ENCODE measurements at regions not wholly inside any gene's neighbourhood (a gene's known extent, or its start where the extent isn't known, plus 50 kb on each side); places are given as distances from the start of the nearest gene placed in this dataset.

DNA sequence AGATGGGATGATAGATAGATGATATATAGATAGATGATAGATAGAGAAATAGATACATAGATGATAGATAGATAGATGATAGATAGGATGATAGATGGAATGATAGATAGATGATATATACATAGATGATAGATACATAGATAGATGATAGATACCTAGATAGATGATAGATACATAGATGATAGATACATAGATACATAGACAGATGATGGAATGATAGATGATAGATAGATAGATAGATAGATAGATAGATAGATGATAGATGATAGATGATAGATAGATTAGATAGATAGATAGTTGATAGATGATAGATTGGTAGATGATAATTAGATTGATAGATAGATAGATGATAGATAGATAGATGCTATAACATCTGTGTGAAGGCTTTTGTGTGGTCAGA is 201.7 kb upstream of the RAB4A start:
- no peak for FAIRE-seq

DNA sequence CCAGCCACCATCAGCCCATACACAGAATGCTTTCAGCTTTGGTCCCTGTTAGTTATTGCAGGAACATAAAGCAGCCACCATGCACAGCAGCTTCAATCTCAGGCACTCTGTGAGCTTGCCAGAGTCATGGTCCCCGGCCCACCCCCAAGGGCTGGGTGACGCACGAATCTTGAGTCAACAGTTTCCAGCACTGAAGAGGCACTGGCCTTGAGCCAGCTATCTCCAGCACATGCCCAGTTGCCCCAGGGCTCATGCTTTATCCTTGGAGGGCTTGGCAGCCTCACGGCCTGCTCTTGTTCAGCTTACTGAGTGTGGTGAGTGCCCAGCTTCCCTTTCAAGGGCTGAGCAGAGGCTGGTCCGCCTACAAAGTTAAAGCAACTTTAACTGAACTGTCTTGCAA is 200.7 kb upstream of the RAB4A start:
- FAIRE-seq, result no peak

DNA sequence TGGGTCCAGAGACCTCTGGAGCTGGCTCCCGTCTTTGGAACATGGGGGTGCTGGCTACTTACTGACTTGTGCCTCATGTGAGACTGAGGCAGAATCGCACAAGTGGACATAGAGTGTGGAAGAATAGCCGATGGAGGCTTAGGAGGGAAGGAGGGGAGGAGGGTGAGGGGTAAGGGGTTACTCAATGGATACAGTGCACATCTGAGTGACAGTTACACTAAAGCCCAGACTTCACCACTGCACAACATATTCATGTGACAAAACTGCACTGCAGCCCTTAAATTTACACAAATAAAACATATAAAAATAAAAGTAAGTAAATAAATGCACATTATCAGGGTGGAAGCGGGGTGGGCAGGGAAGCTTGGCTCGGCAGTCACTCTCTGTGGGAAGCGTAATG is 197.7 kb upstream of the RAB4A start:
- no peak for FAIRE-seq

DNA sequence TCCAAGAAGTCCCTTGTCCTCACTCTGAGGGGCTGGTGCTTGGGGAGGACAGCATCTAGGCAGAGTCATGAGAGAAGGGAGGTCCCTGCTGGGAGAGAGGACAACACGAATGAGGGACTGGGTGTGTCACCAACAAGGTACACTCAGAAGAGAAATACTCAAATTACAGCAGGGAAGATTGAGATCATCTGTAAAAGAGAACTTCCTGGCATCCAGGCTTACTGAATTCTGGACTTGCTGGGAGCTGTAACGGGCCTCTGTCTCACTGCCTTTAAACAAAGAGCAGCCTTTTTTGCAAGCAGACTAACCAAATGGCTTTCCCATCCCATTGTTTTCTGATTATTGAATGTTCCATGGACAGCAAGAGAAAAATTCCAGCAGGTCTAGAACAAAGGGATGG is 195.7 kb upstream of the RAB4A start:
- no peak for FAIRE-seq

DNA sequence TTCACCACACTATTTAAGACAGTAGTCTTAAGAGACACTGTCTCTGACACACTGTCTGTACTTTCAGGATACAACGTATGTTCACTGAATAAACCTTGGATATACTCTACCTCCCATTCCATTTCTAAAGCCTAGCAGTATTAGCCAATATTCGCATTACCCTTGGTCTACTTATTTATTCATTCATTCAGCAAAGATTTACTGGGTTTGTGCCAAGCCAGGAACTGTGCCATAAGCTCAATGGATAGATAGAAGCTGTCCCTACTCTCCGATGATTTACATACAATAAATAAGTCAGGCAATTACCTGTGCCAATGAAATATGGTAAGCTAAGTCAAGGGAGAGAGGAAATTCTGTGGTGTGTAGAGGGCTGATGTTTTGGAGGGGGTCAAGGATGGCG is 195.2 kb upstream of the RAB4A start:
- no peak for FAIRE-seq

DNA sequence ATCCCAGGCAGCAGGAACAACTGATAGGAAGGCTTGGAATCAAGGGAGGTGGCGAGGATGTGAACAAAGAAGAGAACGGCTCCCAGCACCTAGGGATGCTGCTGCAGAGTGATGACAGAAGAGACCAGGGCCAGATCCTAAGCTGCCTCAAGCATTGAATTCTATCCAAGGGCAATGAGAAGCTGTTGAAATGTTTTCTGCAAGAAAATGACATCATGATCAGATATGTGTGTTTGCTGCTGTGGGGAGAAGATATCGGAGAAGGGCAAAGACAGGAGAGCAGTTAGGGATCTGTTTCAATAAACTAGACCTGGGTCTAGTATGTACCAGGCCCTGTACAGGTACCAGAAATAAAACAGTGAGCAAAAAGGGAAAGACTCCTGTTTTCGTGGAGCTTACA is 194.7 kb upstream of the RAB4A start:
- FAIRE-seq, result no peak

DNA sequence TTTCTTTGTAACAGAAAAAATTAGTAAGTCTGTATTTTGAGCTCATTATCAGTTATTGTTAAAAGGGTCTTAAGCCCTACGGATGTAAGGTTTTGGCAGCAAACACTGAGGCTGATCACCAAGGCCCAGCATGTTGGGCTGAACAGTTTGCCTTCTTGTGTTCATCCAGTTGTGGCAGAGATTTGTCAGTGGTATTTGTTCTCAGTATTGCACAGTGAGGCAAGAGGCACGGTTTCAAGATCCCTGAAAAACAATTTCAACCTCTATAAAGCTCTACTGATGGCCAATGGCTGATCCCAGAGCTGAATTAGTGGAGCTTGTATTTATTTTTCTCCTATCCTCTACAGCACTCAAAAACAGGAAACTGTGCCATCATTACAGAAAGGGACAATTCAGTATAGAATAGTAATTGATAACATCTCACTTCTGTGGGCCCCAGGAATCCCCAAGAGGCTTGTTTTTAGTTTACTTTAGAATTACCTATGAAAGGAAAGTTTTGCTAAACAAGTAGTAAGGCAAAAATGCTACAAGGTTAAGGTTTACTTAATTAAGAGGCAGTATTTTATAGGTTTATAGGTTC is 191.8 kb upstream of the RAB4A start:
- FAIRE-seq, result no peak

DNA sequence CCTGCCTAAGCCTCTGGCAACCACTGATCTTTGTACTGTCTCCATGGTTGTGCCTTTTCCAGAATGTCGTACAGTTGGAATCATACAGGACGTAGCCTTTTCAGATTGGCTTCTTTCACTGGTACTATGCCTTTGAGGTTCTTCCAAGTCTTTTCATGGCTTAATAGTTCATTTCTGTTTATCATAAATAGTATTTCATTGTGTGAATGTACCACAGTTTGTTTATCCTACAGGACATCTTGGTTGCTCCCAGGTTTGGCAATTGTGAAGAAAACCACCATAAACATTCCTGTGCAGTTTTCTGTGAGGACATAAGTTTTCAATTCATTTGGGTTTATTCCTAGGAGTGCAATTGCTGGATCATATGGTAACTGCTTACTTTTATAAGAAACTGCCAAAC is 190.6 kb upstream of the RAB4A start:
- FAIRE-seq, result no peak

DNA sequence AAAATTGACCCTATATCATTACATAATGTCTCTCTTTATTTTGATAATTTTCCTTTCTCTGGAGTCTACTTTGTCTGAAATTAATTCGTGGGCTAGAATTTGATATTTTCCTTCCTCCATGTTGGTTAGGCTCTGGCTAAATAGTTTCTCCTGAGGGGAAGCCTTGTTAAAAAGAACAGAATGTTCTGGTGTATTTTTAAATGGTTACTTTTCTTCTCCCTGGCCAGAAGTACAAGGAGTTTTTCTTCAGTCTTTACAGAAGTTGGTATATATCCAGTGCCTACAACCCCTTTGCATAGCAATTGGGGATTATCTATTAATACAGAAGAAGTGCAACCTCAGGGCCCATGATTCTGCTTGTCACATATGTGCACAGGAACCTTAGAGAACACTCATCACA is 185.6 kb upstream of the RAB4A start:
- no peak for FAIRE-seq

DNA sequence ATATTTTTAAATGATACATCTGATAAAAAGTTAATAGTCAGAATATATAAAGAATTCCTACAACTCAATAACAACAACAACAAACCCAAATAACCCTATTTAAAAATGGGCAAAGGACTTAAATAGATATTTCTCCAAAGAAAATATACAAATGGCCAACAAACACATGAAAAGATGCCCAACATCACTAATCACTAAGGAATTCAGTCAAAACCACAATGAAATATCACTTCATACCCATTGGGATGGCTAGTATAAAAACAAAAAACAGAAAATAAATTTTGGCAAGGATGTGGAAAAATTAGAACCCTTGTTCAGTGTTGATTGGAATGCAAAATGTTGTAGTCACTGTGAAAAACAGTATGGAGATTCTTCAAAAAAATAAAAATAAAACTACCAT is 184.8 kb upstream of the RAB4A start:
- no peak for FAIRE-seq

DNA sequence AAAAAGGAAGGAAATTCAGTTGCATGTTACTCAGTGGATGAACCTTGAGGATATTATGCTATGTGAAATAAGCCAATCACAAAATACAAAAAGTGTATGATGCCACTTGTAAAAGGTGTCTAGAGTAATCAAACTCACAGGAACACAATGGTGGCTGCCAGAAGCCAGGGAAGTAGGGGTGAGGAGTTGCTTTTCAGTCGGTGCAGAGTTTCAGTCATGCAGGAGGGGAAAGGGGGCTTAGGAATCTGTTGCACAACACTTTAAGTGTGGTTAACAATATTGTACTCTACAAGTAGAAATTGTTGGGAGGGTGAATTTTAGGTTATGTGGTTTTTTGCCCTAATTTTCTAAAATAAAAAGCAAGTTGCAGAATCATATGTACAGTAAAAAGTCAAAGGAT is 184.2 kb upstream of the RAB4A start:
- no peak for FAIRE-seq

DNA sequence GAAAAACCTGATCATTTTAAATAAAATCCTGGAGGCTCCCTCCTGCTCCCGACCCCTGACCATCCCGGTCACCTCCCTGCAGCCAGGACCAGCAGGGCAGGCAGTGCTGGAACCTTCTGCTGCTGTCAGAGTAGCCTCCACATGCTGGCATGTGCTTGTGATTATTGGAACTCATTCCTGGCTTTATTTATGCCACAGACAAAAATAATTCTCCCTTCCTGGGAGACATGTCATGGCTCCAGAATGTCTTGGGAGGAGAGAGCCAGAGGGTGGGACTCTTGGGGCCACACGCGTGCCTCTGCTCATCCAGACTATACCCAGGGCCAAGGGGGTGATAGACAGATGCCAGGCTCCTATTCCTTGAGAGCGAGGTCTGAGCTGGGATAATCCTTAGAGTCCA is 183.6 kb upstream of the RAB4A start:
- no peak for FAIRE-seq

DNA sequence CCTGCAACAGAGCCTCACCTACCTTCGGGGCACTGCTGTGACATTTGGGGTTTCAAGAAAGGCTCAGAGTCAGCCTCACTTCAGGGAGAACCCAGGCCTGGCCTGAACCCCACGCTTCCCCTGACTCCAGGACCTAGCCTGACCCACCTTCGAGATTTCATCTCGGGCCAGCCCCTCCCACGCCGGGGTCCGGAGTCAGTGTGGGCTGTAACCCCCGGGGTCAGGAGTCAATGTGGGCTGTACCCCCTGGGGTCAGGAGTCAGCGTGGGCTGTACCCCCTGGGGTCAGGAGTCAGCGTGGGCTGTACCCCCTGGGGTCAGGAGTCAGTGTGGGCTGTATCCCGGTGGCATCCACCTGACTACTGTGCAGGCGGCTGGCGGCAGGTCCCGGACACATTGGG is 183.0 kb upstream of the RAB4A start:
- FAIRE-seq, result no peak

DNA sequence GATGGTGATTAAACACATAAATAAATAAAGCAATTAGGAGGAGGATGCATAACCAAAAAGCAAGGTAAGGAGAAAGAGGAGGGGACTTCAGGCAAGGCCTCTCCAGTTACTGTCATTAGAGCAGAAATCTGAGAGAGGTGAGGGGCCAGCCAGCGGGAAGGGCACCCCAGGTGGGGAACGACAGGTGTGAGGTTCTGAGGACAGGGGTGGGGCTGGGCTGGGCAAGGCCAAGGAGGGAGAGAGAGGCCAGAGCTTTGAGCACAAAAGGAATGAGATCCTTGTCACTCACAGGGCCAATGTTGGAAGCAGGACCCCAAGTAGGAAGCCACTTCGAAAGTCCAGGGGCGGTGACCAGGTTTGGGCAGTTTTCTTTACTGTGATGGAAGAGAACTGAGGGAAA is 182.2 kb upstream of the RAB4A start:
- FAIRE-seq, result no peak

DNA sequence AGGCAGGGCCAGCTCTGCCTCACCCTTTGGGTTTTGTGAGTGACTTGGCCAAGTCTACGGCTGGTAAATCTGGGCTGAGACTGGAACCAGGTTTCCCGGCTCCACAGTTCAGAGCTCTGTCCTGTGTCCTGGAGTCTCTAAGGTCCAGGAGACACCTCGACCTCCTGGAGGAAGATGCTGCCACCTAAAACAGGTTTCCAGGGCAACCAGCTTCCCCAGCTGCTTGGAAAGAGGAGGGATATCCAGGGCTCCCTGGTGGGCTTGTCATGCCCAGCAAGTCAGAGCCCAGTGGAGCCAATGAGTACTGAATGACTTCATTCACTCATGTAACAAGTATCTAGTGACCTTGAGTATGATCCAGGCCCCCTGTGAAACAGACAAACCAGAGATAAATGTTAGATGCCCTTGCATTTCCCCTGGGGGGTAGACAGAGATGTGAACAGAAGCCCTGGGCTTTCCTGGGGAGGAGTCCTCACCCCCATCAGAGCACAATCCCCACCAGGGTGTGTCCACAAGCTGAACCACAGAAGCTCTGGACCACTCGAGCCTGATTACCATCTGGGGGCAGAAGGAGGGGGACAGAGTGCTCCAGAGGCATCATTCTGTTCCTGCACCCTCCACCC is 181.2 kb upstream of the RAB4A start:
- no peak for FAIRE-seq

DNA sequence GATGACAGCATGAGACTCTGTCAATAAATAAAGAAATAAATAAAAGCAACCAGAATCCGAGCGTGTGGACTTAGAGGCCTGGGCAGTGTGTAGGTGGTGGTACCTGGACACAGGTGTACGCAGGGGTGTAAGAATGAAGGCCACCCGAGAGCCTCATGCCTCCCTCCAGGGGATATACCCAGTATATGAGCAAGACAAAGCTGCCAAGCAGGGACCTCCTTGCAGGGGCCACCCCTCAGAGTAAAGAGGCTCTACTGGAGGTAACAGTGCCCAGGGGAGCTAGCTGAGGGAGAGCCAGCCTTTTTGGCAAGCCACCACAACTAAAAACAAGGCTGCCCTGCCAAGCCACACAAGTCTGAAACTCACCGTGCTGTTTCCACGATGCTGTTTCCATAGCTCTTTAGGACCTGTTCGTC is 179.2 kb upstream of the RAB4A start:
- FAIRE-seq, result no peak

DNA sequence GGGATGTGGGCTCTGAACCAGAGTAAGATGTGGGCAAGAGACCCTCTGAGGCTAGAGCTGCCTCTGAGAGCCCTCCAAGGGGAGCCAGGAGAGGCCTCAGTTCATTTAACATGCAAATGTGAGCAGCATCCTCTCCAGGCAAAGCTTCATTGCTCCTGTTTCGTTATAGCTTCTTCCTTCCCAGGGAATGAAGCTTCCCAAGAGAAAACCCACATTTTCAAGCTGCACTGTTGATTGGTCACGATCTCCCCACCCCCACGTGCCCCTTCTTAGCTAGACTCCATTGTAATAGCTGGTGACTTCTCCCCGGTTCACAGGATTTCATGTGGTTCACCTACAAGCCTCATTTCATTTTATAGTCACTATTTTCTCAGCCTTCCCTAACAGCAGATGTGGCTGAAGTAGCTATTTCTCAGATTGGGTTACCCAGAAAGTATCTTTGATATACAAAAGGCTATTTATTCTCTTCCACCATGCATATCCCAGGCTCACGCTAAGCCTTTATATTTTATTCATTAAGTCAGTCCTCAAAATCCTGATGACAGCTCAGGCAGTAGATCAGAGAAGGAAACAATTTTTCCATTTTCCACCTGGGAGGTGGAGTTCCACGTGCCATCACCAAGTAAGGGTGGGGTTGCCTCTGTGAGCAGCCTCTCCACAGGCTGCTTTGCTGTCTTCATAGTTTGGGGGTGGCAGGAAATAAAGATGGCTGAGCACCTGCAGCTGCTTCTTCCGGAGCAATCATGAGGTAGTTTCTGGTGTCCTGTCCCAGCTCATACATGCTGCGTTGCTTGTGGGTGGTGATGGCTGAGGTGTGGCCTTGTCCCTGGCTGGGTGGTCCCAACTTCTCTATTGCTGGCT is 178.3 kb upstream of the RAB4A start:
- FAIRE-seq, result no peak

DNA sequence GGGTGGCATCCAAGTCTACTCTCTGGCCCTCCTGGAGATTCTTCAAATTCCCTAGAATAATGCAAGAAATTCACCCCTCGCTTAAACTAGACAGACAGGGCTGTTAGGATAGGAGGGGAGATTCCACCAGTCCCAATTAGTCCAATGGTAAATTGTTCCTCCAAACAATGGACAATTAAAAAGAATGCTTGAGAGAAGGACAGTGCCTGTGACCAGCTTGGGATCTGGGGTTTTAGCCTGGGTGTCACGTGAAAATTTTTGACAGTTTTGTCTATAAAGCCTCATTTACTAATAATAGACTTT is 177.7 kb upstream of the RAB4A start:
- FAIRE-seq, result no peak

DNA sequence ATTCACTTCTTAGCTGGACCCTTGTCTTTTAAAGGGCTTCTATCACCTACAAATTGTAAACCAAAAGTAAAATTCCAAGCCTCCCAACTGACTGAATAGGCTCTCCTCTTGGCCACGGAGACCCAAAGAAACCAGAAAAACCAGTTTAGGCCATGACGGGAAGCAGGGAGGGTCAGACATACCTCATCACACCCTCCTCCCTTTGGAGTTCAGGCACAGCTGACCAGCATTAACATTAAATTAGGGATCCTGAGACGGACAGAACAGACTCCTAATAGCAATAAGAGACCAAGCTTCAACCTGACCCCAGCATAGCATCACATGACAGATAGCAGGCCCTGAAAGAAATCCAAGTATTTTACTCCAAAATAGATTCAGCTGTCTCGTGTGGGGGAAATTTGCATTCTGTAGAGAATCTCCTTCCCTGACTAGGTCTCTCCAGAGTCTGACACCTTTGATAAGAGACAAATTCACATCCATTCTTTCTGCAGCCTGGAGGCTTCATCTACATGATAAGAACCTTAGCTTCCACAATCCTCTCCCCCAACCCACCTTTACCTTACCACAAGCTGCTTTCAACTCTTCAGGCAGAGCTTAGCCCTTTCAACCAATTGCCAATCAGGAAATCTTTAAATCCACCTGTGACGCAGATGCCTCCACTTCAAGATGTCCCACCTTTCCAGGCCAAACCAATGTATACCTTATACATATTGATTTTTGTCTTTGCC is 177.1 kb upstream of the RAB4A start:
- FAIRE-seq, result no peak

DNA sequence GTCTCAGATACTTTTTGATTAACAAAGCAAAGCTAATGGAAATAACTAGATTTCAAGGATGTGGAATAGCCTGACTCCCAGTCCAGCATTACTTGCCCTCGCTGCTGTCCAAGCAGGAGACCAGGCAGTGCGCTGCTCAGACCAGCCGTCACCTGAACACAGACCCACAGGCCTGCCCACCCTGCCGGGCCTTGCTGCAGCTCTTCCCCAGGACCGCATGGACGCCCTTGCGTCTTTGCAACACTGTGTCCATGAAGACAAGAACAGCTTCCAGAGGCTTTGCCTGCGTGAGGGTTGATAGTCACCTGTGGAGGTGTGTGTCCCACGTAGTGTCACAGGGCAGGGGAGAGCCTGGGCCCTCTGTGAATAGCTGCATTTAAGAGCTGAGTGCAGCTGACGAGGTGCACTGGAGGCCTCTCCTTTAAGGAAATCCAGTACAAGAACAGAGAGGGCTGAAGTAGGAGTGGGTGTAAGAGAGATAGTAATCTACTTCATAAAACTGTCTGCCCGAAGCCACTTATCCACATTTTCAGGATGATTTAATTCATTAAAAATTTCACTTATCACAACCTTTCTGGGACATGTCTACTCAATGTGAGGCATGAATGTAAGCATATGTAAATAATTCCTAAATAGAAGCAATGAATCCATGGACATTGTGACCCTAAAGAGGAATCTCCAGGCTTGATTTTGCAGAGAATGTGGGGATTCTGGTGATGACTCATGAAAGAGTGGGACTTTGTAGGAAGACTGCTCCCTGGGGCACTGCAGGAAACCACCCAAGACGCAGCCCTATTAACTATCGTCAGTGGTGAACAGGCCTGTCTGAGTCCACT is 176.2 kb upstream of the RAB4A start:
- FAIRE-seq, result no peak

DNA sequence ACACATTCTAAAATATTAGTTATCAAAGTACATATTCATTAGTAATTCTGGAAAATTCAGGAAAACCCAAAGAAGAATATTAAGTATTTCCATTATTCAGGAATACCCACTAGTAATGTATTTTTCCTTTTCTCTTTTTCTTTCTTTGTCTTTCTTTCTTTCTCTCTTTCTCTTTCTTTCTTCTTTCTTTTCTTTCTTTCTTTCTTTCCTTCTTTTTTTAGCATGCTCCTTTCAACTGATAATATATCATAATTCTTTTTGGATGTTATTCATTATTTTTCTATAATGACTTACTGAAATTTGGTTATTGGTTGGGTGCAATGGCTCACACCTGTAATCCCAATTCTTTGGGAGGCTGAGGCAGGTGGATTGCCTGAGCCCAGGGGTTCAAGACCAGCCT is 175.6 kb upstream of the RAB4A start:
- FAIRE-seq, result no peak

DNA sequence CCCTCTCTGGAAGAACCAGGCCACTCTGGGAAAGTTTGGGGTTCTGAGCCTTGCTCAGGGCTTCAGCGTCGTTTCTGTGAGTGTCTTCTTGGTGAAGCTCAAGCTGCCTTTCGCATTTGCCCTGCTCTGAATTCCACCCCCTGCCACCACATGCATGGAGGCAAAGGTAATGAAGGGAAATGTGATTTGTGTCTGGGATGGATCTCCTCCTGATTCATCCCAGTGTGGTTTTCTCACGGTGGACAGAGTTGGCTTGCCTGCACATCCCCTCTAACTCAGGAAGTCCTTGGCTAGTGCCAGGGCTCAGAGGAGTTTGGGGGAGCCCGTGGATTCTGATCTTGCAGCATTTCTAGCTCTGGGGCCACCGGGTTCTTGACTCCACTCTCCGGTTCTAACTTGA is 173.6 kb upstream of the RAB4A start:
- no peak for FAIRE-seq

DNA sequence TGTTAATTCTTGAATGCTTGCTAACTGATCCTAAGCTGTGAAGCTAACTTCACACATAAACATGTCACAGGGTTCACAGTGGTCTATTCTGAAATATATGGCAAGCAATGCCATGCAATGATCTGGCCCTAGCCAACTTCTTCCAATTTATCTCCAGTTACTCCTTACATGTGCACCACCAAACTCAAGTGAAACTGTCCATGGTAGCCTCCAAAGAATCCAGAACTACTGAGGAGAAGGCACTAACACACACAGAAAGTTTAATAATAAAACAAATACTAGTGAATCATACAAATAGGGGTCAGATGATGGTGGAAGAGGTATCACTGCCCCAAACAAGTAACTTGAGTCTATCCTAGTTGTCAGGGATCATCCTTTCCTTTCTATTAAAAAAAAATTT is 172.6 kb upstream of the RAB4A start:
- no peak for FAIRE-seq
